ENCODE measurements at regions not wholly inside any gene's neighbourhood (a gene's known extent, or its start where the extent isn't known, plus 50 kb on each side); places are given as distances from the start of the nearest gene placed in this dataset.

DNA sequence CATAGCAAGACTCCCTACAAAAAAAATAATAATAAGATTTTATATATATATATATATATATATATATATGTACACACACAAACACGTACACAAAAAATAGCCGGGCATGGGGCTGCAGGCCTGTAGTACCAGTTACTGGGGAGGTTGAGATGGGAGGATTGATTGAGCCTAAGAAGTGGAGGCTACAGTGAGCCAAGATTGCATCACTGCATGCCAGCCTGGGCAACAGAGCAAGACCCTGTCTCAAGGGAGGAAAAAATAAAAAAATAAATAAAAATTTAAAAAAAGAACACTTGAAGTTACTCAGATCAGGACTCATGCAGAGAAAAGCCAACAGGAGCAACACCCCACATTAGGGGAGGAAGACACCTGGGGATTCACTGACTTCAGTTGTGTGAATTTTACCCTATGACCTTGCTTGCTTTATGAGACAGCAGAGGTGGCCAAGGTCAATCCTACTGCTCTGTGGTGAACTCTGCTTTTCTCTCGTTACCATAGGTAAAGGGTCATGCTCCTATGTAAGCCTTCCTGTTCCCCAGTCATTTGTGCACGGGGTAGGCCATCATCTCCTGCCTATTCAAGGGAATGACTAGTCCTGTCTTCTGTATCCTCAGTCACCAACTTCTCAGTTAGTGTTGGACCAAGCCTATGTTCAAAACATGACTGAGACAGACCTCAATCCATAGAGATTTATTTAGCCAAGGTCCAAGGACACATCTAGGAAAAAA is 1119.8 kb upstream of the TMEM132C start:
- H3K9ac ChIP-seq (ENCODE audit: low read length): no peak overlapping the region
- no peak overlapping the region for H3K4me3 ChIP-seq (ENCODE audit: low read length)
- H3K36me3 ChIP-seq (ENCODE audit: insufficient read depth, low read length): no peaks in the 10 kb centered on the region
- no peaks in the 10 kb centered on the region for H3K9me3 ChIP-seq (ENCODE audit: low read length)
- no peaks in the 10 kb centered on the region for H3K27me3 ChIP-seq (ENCODE audit: insufficient read depth, low read depth, low read length)
- no peaks in the 10 kb centered on the region for H3K79me2 ChIP-seq (replicated peaks; ENCODE audit: insufficient read depth, low read length)
- no peak overlapping the region for H3K4me2 ChIP-seq (ENCODE audit: low read length)
- H3F3A ChIP-seq (ENCODE audit: insufficient read depth, low read length, poor library complexity, severe bottlenecking): peaks cover 5% of the 10 kb centered on the region
- no peaks in the 10 kb centered on the region for H4K20me1 ChIP-seq (ENCODE audit: insufficient read depth)
- no peak for TF ChIP-seq EP300 (conservative IDR thresholded peaks at IDR 0.05; ENCODE audit: poor library complexity, severe bottlenecking)
- no peak for TF ChIP-seq MXI1 (conservative IDR thresholded peaks at IDR 0.05; ENCODE audit: poor library complexity, severe bottlenecking)
- TF ChIP-seq, protein P1, sequence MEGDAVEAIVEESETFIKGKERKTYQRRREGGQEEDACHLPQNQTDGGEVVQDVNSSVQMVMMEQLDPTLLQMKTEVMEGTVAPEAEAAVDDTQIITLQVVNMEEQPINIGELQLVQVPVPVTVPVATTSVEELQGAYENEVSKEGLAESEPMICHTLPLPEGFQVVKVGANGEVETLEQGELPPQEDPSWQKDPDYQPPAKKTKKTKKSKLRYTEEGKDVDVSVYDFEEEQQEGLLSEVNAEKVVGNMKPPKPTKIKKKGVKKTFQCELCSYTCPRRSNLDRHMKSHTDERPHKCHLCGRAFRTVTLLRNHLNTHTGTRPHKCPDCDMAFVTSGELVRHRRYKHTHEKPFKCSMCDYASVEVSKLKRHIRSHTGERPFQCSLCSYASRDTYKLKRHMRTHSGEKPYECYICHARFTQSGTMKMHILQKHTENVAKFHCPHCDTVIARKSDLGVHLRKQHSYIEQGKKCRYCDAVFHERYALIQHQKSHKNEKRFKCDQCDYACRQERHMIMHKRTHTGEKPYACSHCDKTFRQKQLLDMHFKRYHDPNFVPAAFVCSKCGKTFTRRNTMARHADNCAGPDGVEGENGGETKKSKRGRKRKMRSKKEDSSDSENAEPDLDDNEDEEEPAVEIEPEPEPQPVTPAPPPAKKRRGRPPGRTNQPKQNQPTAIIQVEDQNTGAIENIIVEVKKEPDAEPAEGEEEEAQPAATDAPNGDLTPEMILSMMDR (IDR thresholded peaks at IDR 0.05; ENCODE audit: poor library complexity, severe bottlenecking): no peak
- TF ChIP-seq TAF1 (IDR thresholded peaks at IDR 0.05; ENCODE audit: low read depth): no peak
- no peak for TF ChIP-seq SMC3 (conservative IDR thresholded peaks at IDR 0.05; ENCODE audit: poor library complexity)
- TF ChIP-seq POLR2AphosphoS5 (IDR thresholded peaks at IDR 0.05): no peak
- no peak for TF ChIP-seq RAD21 (conservative IDR thresholded peaks at IDR 0.05)
- TF ChIP-seq EZH2 (IDR thresholded peaks at IDR 0.05; ENCODE audit: borderline replicate concordance, insufficient read depth, low read length, poor library complexity, severe bottlenecking): no peak
- TF ChIP-seq, protein P2, sequence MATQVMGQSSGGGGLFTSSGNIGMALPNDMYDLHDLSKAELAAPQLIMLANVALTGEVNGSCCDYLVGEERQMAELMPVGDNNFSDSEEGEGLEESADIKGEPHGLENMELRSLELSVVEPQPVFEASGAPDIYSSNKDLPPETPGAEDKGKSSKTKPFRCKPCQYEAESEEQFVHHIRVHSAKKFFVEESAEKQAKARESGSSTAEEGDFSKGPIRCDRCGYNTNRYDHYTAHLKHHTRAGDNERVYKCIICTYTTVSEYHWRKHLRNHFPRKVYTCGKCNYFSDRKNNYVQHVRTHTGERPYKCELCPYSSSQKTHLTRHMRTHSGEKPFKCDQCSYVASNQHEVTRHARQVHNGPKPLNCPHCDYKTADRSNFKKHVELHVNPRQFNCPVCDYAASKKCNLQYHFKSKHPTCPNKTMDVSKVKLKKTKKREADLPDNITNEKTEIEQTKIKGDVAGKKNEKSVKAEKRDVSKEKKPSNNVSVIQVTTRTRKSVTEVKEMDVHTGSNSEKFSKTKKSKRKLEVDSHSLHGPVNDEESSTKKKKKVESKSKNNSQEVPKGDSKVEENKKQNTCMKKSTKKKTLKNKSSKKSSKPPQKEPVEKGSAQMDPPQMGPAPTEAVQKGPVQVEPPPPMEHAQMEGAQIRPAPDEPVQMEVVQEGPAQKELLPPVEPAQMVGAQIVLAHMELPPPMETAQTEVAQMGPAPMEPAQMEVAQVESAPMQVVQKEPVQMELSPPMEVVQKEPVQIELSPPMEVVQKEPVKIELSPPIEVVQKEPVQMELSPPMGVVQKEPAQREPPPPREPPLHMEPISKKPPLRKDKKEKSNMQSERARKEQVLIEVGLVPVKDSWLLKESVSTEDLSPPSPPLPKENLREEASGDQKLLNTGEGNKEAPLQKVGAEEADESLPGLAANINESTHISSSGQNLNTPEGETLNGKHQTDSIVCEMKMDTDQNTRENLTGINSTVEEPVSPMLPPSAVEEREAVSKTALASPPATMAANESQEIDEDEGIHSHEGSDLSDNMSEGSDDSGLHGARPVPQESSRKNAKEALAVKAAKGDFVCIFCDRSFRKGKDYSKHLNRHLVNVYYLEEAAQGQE (IDR thresholded peaks at IDR 0.05; ENCODE audit: borderline replicate concordance): no peak
- no peaks in the 10 kb centered on the region for H3K9me2 ChIP-seq (ENCODE audit: insufficient read depth, low read length)
- no peak overlapping the region for H3K27ac ChIP-seq (ENCODE audit: low read length)
- no peak overlapping the region for H2AFZ ChIP-seq (ENCODE audit: low read depth, low read length)

DNA sequence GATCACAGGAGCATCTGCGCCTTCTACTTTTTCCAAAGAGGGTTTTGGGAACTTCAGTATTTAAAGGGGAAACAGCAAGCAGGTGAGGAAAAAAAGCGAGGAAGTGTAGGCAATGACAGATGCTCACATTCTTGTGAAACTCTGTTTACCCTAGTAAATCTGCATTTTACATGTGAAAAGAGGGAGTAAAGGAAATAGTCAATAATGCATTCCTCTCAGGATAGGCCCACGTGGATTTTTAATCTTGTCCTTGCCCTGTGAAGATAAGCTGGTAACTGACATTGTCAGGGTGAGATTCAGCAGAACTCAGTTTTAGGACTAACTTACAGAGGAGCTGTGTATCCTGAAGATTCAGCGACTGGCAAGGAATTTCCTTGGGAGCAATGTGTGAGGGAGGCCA is 1119.2 kb upstream of the TMEM132C start:
- Histone ChIP-seq H3F3A (ENCODE audit: insufficient read depth, low read length, poor library complexity, severe bottlenecking) (peaks cover 5% of the 10 kb centered on the region), H2AFZ (ENCODE audit: low read depth, low read length) (no peak overlapping the region), H3K79me2 (replicated peaks; ENCODE audit: insufficient read depth, low read length) (no peaks in the 10 kb centered on the region), H3K27ac (ENCODE audit: low read length) (no peak overlapping the region), H3K4me3 (ENCODE audit: low read length) (no peak overlapping the region), H3K27me3 (ENCODE audit: insufficient read depth, low read depth, low read length) (no peaks in the 10 kb centered on the region), H3K4me2 (ENCODE audit: low read length) (no peak overlapping the region), H3K36me3 (ENCODE audit: insufficient read depth, low read length) (no peaks in the 10 kb centered on the region), H4K20me1 (ENCODE audit: insufficient read depth) (no peaks in the 10 kb centered on the region), H3K9ac (ENCODE audit: low read length) (no peak overlapping the region), H3K9me3 (ENCODE audit: low read length) (no peaks in the 10 kb centered on the region), H3K9me2 (ENCODE audit: insufficient read depth, low read length) (no peaks in the 10 kb centered on the region)
- TF ChIP-seq TAF1 (IDR thresholded peaks at IDR 0.05; ENCODE audit: low read depth) (no peak), SMC3 (conservative IDR thresholded peaks at IDR 0.05; ENCODE audit: poor library complexity) (no peak), EZH2 (IDR thresholded peaks at IDR 0.05; ENCODE audit: borderline replicate concordance, insufficient read depth, low read length, poor library complexity, severe bottlenecking) (no peak), MXI1 (conservative IDR thresholded peaks at IDR 0.05; ENCODE audit: poor library complexity, severe bottlenecking) (no peak)
- TF ChIP-seq, protein P2 (IDR thresholded peaks at IDR 0.05; ENCODE audit: borderline replicate concordance): no peak
- TF ChIP-seq, protein P1 (IDR thresholded peaks at IDR 0.05; ENCODE audit: poor library complexity, severe bottlenecking): no peak
